ENCODE measurements at regions not wholly inside any gene's neighbourhood (a gene's known extent, or its start where the extent isn't known, plus 50 kb on each side); places are given as distances from the start of the nearest gene placed in this dataset.

DNA sequence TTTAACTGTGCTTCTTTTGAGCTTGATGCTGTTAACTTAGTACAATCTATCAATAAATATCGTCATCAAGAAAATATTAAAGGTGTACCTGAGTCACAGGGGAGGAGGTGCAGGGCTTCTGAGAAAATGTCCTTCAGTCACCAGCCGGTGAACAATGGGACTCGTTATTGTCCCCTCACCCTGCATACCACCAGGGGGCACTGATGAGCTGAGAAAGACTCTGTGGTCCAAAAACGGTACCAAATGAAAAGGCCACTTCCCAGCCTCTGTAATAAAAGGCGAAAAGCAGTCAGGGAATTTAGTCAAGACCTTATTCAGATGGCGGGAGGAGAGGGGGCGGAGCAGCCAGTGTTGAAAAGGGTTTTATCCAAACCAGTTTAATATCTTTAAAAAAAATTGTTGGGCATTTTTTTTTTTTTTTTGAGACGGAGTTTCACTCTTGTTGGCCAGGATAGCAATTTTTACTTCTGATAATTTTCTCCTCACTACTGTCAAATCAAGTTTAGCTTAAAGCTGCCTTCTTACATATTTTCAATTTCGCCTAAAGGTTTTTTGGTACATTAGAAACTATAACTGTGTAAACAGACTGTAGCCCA is 271.9 kb upstream of the ADAMTS16 start:
- Histone ChIP-seq H2AFZ (ENCODE audit: low read length) (no peak overlapping the region), H3K4me3 (ENCODE audit: low read length) (no peak overlapping the region), H3K9me3 (replicated peaks; ENCODE audit: insufficient read depth, low read length) (no peaks in the 10 kb centered on the region), H4K20me1 (ENCODE audit: insufficient read depth, low read length) (no peaks in the 10 kb centered on the region), H3K4me1 (ENCODE audit: low read length) (no peaks in the 10 kb centered on the region), H3K9me2 (replicated peaks; ENCODE audit: insufficient read depth, low read length) (no peaks in the 10 kb centered on the region), H3K27ac (ENCODE audit: low read length) (no peak overlapping the region), H3K36me3 (replicated peaks; ENCODE audit: insufficient read depth, low read length) (no peaks in the 10 kb centered on the region), H3K79me2 (ENCODE audit: low read length) (no peaks in the 10 kb centered on the region), H3F3A (ENCODE audit: insufficient read depth, low read length) (no peaks in the 10 kb centered on the region), H3K9ac (ENCODE audit: low read length) (no peak overlapping the region), H3K4me2 (ENCODE audit: low read depth, low read length) (no peak overlapping the region), H3K27me3 (replicated peaks; ENCODE audit: insufficient read depth, low read length) (no peaks in the 10 kb centered on the region)
- peak; percentile 52 for DNase-seq
- TF ChIP-seq EZH2 (optimal IDR thresholded peaks at IDR 0.05; ENCODE audit: low read depth, low read length) (no peak), CTCF (IDR thresholded peaks at IDR 0.05; ENCODE audit: low read length) (peak; percentile 82), EZH2phosphoT487 (IDR thresholded peaks at IDR 0.05; ENCODE audit: low read length) (no peak)

DNA sequence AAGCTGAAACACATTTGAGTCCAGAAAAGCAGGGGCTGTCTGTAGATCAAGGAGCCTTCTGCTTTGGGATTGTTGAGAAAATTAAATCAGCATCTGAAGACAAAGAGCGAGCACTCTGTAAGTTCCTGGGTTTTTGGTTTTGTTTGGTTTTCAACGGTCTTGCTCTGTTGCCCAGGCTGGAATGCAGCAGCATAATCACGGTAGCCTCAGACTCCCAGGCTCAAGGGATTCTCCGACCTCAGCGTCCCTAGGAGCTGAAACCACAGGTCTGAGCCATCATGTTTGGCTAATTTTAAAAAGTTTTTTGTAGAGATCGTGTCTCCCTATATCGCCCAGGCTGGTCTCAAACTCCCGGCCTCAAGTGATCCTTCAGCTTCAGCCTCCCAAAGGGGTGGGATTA is 266.5 kb upstream of the ADAMTS16 start:
- no peaks in the 10 kb centered on the region for H3K36me3 ChIP-seq (replicated peaks; ENCODE audit: insufficient read depth, low read length)
- H3K4me3 ChIP-seq (ENCODE audit: low read length) = no peak overlapping the region
- no peak for DNase-seq
- H3F3A ChIP-seq (ENCODE audit: insufficient read depth, low read length) = no peaks in the 10 kb centered on the region
- no peak for TF ChIP-seq EZH2phosphoT487 (IDR thresholded peaks at IDR 0.05; ENCODE audit: low read length)
- no peak for TF ChIP-seq EZH2 (optimal IDR thresholded peaks at IDR 0.05; ENCODE audit: low read depth, low read length)
- no peak for TF ChIP-seq CTCF (IDR thresholded peaks at IDR 0.05; ENCODE audit: low read length)
- no peak overlapping the region for H2AFZ ChIP-seq (ENCODE audit: low read length)
- H3K9me3 ChIP-seq (replicated peaks; ENCODE audit: insufficient read depth, low read length) = no peaks in the 10 kb centered on the region
- H3K27ac ChIP-seq (ENCODE audit: low read length) = no peak overlapping the region
- no peaks in the 10 kb centered on the region for H3K4me1 ChIP-seq (ENCODE audit: low read length)
- H4K20me1 ChIP-seq (ENCODE audit: insufficient read depth, low read length) = no peaks in the 10 kb centered on the region
- no peak overlapping the region for H3K9ac ChIP-seq (ENCODE audit: low read length)
- H3K79me2 ChIP-seq (ENCODE audit: low read length) = no peaks in the 10 kb centered on the region
- H3K9me2 ChIP-seq (replicated peaks; ENCODE audit: insufficient read depth, low read length) = no peaks in the 10 kb centered on the region
- no peak overlapping the region for H3K4me2 ChIP-seq (ENCODE audit: low read depth, low read length)
- no peaks in the 10 kb centered on the region for H3K27me3 ChIP-seq (replicated peaks; ENCODE audit: insufficient read depth, low read length)

GRCh38 chr5:4874097-4874496 is 266.0 kb upstream of the ADAMTS16 start:
- Histone ChIP-seq H3F3A (ENCODE audit: insufficient read depth, low read length) (no peaks in the 10 kb centered on the region), H3K79me2 (ENCODE audit: low read length) (no peaks in the 10 kb centered on the region), H2AFZ (ENCODE audit: low read length) (no peak overlapping the region), H3K27ac (ENCODE audit: low read length) (no peak overlapping the region), H3K36me3 (replicated peaks; ENCODE audit: insufficient read depth, low read length) (no peaks in the 10 kb centered on the region), H3K4me3 (ENCODE audit: low read length) (no peak overlapping the region), H4K20me1 (ENCODE audit: insufficient read depth, low read length) (no peaks in the 10 kb centered on the region), H3K9me3 (replicated peaks; ENCODE audit: insufficient read depth, low read length) (no peaks in the 10 kb centered on the region), H3K9me2 (replicated peaks; ENCODE audit: insufficient read depth, low read length) (no peaks in the 10 kb centered on the region), H3K4me2 (ENCODE audit: low read depth, low read length) (no peak overlapping the region), H3K27me3 (replicated peaks; ENCODE audit: insufficient read depth, low read length) (no peaks in the 10 kb centered on the region), H3K4me1 (ENCODE audit: low read length) (no peaks in the 10 kb centered on the region), H3K9ac (ENCODE audit: low read length) (no peak overlapping the region)
- DNase-seq = no peak
- no peak for TF ChIP-seq EZH2phosphoT487 (IDR thresholded peaks at IDR 0.05; ENCODE audit: low read length)
- no peak for TF ChIP-seq CTCF (IDR thresholded peaks at IDR 0.05; ENCODE audit: low read length)
- TF ChIP-seq EZH2 (optimal IDR thresholded peaks at IDR 0.05; ENCODE audit: low read depth, low read length) = no peak

Data from MM.1S (cell line).